Liver (tissue), 8 donors: ENCODE measurements at regions not wholly inside any gene's neighbourhood (a gene's known extent, or its start where the extent isn't known, plus 50 kb on each side); places are given as distances from the start of the nearest gene placed in this dataset.
A peak's percentile ranks its signal among the peaks of the same experiment; 100 is the strongest.

Source experiments
- DNase-seq: peaks from one replicate; pipeline ENCODE4 v3.0.0-alpha.2; 2017; ENCODE audit warnings: low spot score
- H3K27ac ChIP-seq, 2 donors: one replicate each; pipeline ENCODE4 v1.7.0; 2013; ENCODE audit warnings: inconsistent platforms in 2 of 2, low read length in 2 of 2, control low read depth in 1 of 2, low read depth in 1 of 2, mild to moderate bottlenecking in 1 of 2
- H3K27me3 ChIP-seq, 4 donors: one replicate each; pipeline versions ENCODE4 v1.6.1 to v1.7.0; 2013; ENCODE audit warnings: low read length in 3 of 4, inconsistent platforms in 1 of 4, mild to moderate bottlenecking in 1 of 4, moderate library complexity in 1 of 4; ENCODE audit not compliant: control insufficient read depth in 4 of 4, insufficient read depth in 4 of 4
- H3K36me3 ChIP-seq, 4 donors: one replicate each; pipeline versions ENCODE4 v1.6.1 to v1.7.0; 2013; ENCODE audit warnings: low read length in 3 of 4, mild to moderate bottlenecking in 3 of 4, low read depth in 1 of 4, moderate library complexity in 1 of 4; ENCODE audit not compliant: control insufficient read depth in 4 of 4, insufficient read depth in 3 of 4
- H3K4me1 ChIP-seq, 4 donors: one replicate each; pipeline versions ENCODE4 v1.6.1 to v1.7.0; 2013; ENCODE audit warnings: low read length in 3 of 4, mild to moderate bottlenecking in 3 of 4, moderate library complexity in 1 of 4; ENCODE audit not compliant: control insufficient read depth in 4 of 4, insufficient read depth in 4 of 4
- H3K4me3 ChIP-seq, 3 donors: one replicate each; pipeline versions ENCODE4 v1.6.1 to v1.7.0; 2013; ENCODE audit warnings: low read length in 3 of 3, control low read depth in 1 of 3, low read depth in 1 of 3, mild to moderate bottlenecking in 1 of 3
- H3K9ac ChIP-seq, 2 donors: one replicate each; pipeline ENCODE4 v1.7.0; 2013; ENCODE audit warnings: low read length in 2 of 2, mild to moderate bottlenecking in 2 of 2, moderate library complexity in 2 of 2, control low read depth in 1 of 2, low read depth in 1 of 2
- H3K9me3 ChIP-seq, 4 donors: one replicate each; pipeline versions ENCODE4 v1.6.1 to v1.7.0; 2013; ENCODE audit warnings: low read length in 3 of 4; ENCODE audit not compliant: control insufficient read depth in 4 of 4
- ATF3 ChIP-seq: IDR thresholded peaks from 2 replicates; pipeline ENCODE4 v1.6.1; 2016; ENCODE audit warnings: antibody characterized with exemption
- CTCF ChIP-seq: fragments of 150-350 bp; IDR thresholded peaks from 2 replicates; pipeline ENCODE4 v1.5.1; 2017; ENCODE audit warnings: improper control_type of control experiment, low read depth, low read length; ENCODE audit not compliant: missing input control
- GABPA ChIP-seq, 2 donors: IDR thresholded peaks in 1 of 2; conservative IDR thresholded peaks in 1 of 2; 2 replicates each; pipeline ENCODE4 v1.6.1; 2016; ENCODE audit warnings: antibody characterized with exemption in 2 of 2, mild to moderate bottlenecking in 1 of 2, moderate library complexity in 1 of 2
- HNF4G ChIP-seq: IDR thresholded peaks from 2 replicates; pipeline ENCODE4 v1.6.1; 2016; ENCODE audit warnings: antibody characterized with exemption
- JUND ChIP-seq, 2 donors: IDR thresholded peaks; 2 replicates each; pipeline ENCODE4 v1.6.1; 2016; ENCODE audit warnings: antibody characterized with exemption in 2 of 2
- NR2F2 ChIP-seq: IDR thresholded peaks from 2 replicates; pipeline ENCODE4 v1.6.1; 2016; ENCODE audit warnings: antibody characterized with exemption
- RXRA ChIP-seq, 2 donors: IDR thresholded peaks; 2 replicates each; pipeline ENCODE4 v1.6.1; 2017 to 2018; ENCODE audit warnings: antibody characterized with exemption in 2 of 2, mild to moderate bottlenecking in 1 of 2
- SP1 ChIP-seq: IDR thresholded peaks from 2 replicates; pipeline ENCODE4 v1.6.1; 2018; ENCODE audit warnings: antibody characterized with exemption, mild to moderate bottlenecking
- TAF1 ChIP-seq: conservative IDR thresholded peaks from 2 replicates; pipeline ENCODE4 v1.6.1; 2016; ENCODE audit warnings: antibody characterized with exemption, mild to moderate bottlenecking
- YY1 ChIP-seq: IDR thresholded peaks from 2 replicates; pipeline ENCODE4 v1.6.1; 2016; ENCODE audit warnings: antibody characterized with exemption, mild to moderate bottlenecking
- ZBTB33 ChIP-seq: IDR thresholded peaks from 2 replicates; pipeline ENCODE4 v1.6.1; 2016; ENCODE audit warnings: antibody characterized with exemption
- WGBS: extraction: QIAGEN DNeasy Blood & Tissue Kit; methylation state at CpG from one replicate; pipeline ENCODE4 v1.1.7; 2013; 5-methylcytosine and 5-hydroxymethylcytosine counted together
- TF ChIP-seq, protein P1 (sequence below): IDR thresholded peaks from 2 replicates; pipeline ENCODE4 v1.6.1; 2016; ENCODE audit warnings: antibody characterized with exemption
- donor health status: healthy.
- donor health status: healthy.
- donor health status: healthy.
- donor health status: healthy.
- donor health status: healthy.

GRCh38 chr11:129315781-129316579, 59.7 kb upstream of the BARX2 start:
- Histone ChIP-seq H3K9me3 (no peaks in the 10 kb centered on the region), H3K36me3 (no peaks in the 10 kb centered on the region), H3K4me3 (no peak overlapping the region), H3K27ac (no peak overlapping the region), H3K27me3 (no peaks in the 10 kb centered on the region), H3K4me1 (peaks cover 0 to 30% (median 23%) of the 10 kb centered on the region in 4 donors), H3K9ac (no peak overlapping the region)
- no peak for TF ChIP-seq ZBTB33
- TF ChIP-seq HNF4G: no peak
- no peak for TF ChIP-seq SP1
- no peak for TF ChIP-seq ATF3
- TF ChIP-seq RXRA (IDR thresholded peaks at IDR 0.05): no peak
- TF ChIP-seq GABPA (IDR thresholded peaks at IDR 0.05 in 1 of 2, conservative IDR thresholded peaks at IDR 0.05 in 1 of 2): no peak
- TF ChIP-seq, protein P1, sequence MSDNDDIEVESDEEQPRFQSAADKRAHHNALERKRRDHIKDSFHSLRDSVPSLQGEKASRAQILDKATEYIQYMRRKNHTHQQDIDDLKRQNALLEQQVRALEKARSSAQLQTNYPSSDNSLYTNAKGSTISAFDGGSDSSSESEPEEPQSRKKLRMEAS: no peak
- TF ChIP-seq JUND (IDR thresholded peaks at IDR 0.05): no peak
- TF ChIP-seq CTCF: no peak
- no peak for TF ChIP-seq NR2F2
- no peak for TF ChIP-seq TAF1
- no peak for TF ChIP-seq YY1
- WGBS: 58% methylated on average over 12 of the region's 12 CpGs
- no peak for DNase-seq

DNA sequence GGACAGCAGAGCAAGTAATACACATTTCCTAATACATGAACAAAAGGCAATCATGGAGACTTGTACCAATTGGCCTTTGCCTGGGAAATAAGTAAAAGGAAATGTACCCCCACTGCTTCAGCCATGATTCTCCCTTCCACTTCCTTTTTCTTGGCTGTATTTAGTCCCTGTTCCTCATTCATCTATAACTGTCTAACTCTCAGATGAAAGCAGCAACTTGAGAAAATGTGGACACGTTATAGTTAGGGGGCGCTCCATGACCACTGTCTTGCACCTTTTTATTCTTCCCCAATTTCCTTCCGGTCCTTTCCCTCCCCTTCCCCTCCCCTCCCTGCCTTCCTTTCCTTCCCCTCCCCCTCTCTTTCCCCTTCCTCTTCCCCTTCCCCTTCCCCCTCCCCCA, 61.3 kb upstream of the BARX2 start:
- peaks cover 0 to 18% (median 11%) of the 10 kb centered on the region in 4 donors for H3K4me1 ChIP-seq
- no peak overlapping the region for H3K27ac ChIP-seq
- TF ChIP-seq JUND (IDR thresholded peaks at IDR 0.05) (no peak), ATF3 (no peak)
- TF ChIP-seq, protein P1: peak; percentile 45
- DNase-seq: no peak
- no peaks in the 10 kb centered on the region for H3K9me3 ChIP-seq
- H3K9ac ChIP-seq: no peak overlapping the region
- no peaks in the 10 kb centered on the region for H3K36me3 ChIP-seq
- 81% methylated on average over 3 of the region's 3 CpGs for WGBS
- H3K4me3 ChIP-seq: no peak overlapping the region
- H3K27me3 ChIP-seq: no peaks in the 10 kb centered on the region
